Sigmoid colon (tissue), 6 donors: ENCODE measurements at regions not wholly inside any gene's neighbourhood (a gene's known extent, or its start where the extent isn't known, plus 50 kb on each side); places are given as distances from the start of the nearest gene placed in this dataset.

Experiments
- DNase-seq: peaks from one replicate; pipeline ENCODE4 v3.0.0-alpha.2; 2019
- H3K27ac ChIP-seq, 4 donors: fragments of 200-600 bp; sonication (generic); one replicate each; pipeline ENCODE4 v1.5.1; 2016 to 2019; ENCODE audit warnings: mild to moderate bottlenecking in 1 of 4
- H3K27me3 ChIP-seq, 3 donors: fragments of 200-600 bp; sonication (generic); one replicate each; pipeline ENCODE4 v1.5.1; 2019; ENCODE audit warnings: mild to moderate bottlenecking in 1 of 3
- H3K36me3 ChIP-seq, 4 donors: fragments of 200-600 bp; sonication (generic); one replicate each; pipeline ENCODE4 v1.5.1; 2016 to 2019
- H3K4me1 ChIP-seq, 4 donors: fragments of 200-600 bp; sonication (generic); one replicate each; pipeline ENCODE4 v1.5.1; 2017 to 2019
- H3K4me3 ChIP-seq, 4 donors: fragments of 200-600 bp; sonication (generic); one replicate each; pipeline ENCODE4 v1.5.1; 2017 to 2019; ENCODE audit warnings: mild to moderate bottlenecking in 2 of 4, moderate library complexity in 1 of 4
- H3K9me3 ChIP-seq, 4 donors: fragments of 200-600 bp in 3 of 4; sonication (generic) in 3 of 4; one replicate each; pipeline versions ENCODE4 v1.5.1 to v1.6.1; 2013 to 2019
- EP300 ChIP-seq, 4 donors: sonication (generic); formaldehyde crosslinking; IDR thresholded peaks; one replicate each; pipeline ENCODE4 v1.6.1; 2017; ENCODE audit warnings: antibody characterized with exemption in 4 of 4
- POLR2A ChIP-seq, 2 donors: fragments of 450-650 bp; IDR thresholded peaks; one replicate each; pipeline ENCODE4 v1.6.1; 2016; ENCODE audit warnings: antibody characterized with exemption in 2 of 2, mild to moderate bottlenecking in 2 of 2, moderate library complexity in 2 of 2
- POLR2AphosphoS5 ChIP-seq, 4 donors: sonication (generic); formaldehyde crosslinking; IDR thresholded peaks; one replicate each; pipeline ENCODE4 v1.6.1; 2017; ENCODE audit warnings: antibody characterized with exemption in 4 of 4
- WGBS, 2 donors: extraction: QIAGEN DNeasy Blood & Tissue Kit; methylation state at CpG; one replicate each; pipeline ENCODE4 v1.1.7; 2013; 5-methylcytosine and 5-hydroxymethylcytosine counted together
- intact Hi-C: fragments of 100-400 bp; cut with DNase I; formaldehyde crosslinking; loops from one replicate; pipeline ENCODE4 v1.15.1; 2023
- TF ChIP-seq, protein P1 (sequence below), 4 experiments: fragments of 450-650 bp in 3 of 4; fragments of 200-600 bp in 1 of 4; IDR thresholded peaks; one replicate each; pipeline ENCODE4 v1.5.1; 2016 to 2019; ENCODE audit warnings: antibody characterized with exemption in 4 of 4, mild to moderate bottlenecking in 3 of 4, moderate library complexity in 2 of 4
- donor health status: healthy with polysubstance abuse.
- donor health status: healthy.

- intact Hi-C loops, result no loop called here
- Histone ChIP-seq H3K36me3 (no peaks in the 10 kb centered on the region), H3K9me3 (no peaks in the 10 kb centered on the region), H3K27me3 (no peaks in the 10 kb centered on the region), H3K4me1 (peaks cover 0 to 12% (median 0%) of the 10 kb centered on the region in 4 donors), H3K4me3 (no peak overlapping the region), H3K27ac (no peak overlapping the region)
- TF ChIP-seq, protein P1, sequence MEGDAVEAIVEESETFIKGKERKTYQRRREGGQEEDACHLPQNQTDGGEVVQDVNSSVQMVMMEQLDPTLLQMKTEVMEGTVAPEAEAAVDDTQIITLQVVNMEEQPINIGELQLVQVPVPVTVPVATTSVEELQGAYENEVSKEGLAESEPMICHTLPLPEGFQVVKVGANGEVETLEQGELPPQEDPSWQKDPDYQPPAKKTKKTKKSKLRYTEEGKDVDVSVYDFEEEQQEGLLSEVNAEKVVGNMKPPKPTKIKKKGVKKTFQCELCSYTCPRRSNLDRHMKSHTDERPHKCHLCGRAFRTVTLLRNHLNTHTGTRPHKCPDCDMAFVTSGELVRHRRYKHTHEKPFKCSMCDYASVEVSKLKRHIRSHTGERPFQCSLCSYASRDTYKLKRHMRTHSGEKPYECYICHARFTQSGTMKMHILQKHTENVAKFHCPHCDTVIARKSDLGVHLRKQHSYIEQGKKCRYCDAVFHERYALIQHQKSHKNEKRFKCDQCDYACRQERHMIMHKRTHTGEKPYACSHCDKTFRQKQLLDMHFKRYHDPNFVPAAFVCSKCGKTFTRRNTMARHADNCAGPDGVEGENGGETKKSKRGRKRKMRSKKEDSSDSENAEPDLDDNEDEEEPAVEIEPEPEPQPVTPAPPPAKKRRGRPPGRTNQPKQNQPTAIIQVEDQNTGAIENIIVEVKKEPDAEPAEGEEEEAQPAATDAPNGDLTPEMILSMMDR (IDR thresholded peaks at IDR 0.05), result no peak
- TF ChIP-seq EP300 (IDR thresholded peaks at IDR 0.05) (no peak), POLR2AphosphoS5 (IDR thresholded peaks at IDR 0.05) (no peak), POLR2A (IDR thresholded peaks at IDR 0.05) (no peak)
- DNase-seq, result no peak
- WGBS, 2 donors, result 56 to 64% methylated on average over 1 of the region's 1 CpG
These were observed 90.5 kb upstream of the ANKRD50 start for GRCh38 chr4:124803026-124803425.

DNA sequence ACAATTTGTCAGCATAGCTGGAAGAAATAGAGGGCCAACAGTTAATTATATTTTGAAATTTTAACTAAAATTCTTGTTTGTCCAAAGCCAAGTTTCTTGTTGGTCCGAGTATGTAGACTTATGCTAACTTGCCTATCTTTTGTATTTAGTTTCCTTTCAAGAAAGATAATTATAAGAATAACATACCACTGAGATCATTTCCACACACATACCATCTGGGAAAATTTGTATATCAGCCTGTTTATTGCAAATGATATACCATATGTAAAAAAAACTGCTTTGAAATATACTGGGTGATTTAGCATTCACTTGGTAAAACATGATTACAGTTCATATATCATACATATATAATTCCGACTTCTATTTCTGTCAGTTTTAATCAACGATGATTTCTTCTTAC is 84.7 kb upstream of the ANKRD50 start:
- no peaks in the 10 kb centered on the region for H3K27me3 ChIP-seq
- TF ChIP-seq POLR2AphosphoS5 (IDR thresholded peaks at IDR 0.05), result no peak
- no peak for TF ChIP-seq EP300 (IDR thresholded peaks at IDR 0.05)
- no peak for TF ChIP-seq POLR2A (IDR thresholded peaks at IDR 0.05)
- TF ChIP-seq, protein P1 (IDR thresholded peaks at IDR 0.05), result no peak
- no peak overlapping the region for H3K4me3 ChIP-seq
- intact Hi-C loops, result no loop called here
- DNase-seq, result no peak
- WGBS, 2 donors, result 82 to 84% methylated on average over 3 of the region's 3 CpGs
- H3K27ac ChIP-seq, result no peak overlapping the region
- H3K9me3 ChIP-seq, result no peaks in the 10 kb centered on the region
- H3K4me1 ChIP-seq, result no peaks in the 10 kb centered on the region
- H3K36me3 ChIP-seq, result no peaks in the 10 kb centered on the region

GRCh38 chr4:124790471-124790870 is 77.9 kb upstream of the ANKRD50 start:
- Histone ChIP-seq H3K27me3 (no peaks in the 10 kb centered on the region), H3K36me3 (no peaks in the 10 kb centered on the region), H3K4me3 (no peak overlapping the region), H3K9me3 (no peaks in the 10 kb centered on the region), H3K27ac (no peak overlapping the region), H3K4me1 (no peaks in the 10 kb centered on the region)
- intact Hi-C loops, result no loop called here
- no peak for DNase-seq
- TF ChIP-seq, protein P1 (IDR thresholded peaks at IDR 0.05), result no peak
- TF ChIP-seq POLR2A (IDR thresholded peaks at IDR 0.05) (no peak), EP300 (IDR thresholded peaks at IDR 0.05) (no peak), POLR2AphosphoS5 (IDR thresholded peaks at IDR 0.05) (no peak)

GRCh38 chr4:124786634-124787033 is 74.1 kb upstream of the ANKRD50 start:
- no peak overlapping the region for H3K4me3 ChIP-seq
- WGBS, 2 donors, result 79 to 90% methylated on average over 2 of the region's 2 CpGs
- intact Hi-C loops, result no loop called here
- no peaks in the 10 kb centered on the region for H3K9me3 ChIP-seq
- H3K27ac ChIP-seq, result no peak overlapping the region
- H3K36me3 ChIP-seq, result no peaks in the 10 kb centered on the region
- H3K27me3 ChIP-seq, result no peaks in the 10 kb centered on the region
- DNase-seq, result no peak
- no peaks in the 10 kb centered on the region for H3K4me1 ChIP-seq
- TF ChIP-seq POLR2AphosphoS5 (IDR thresholded peaks at IDR 0.05) (no peak), POLR2A (IDR thresholded peaks at IDR 0.05) (no peak), EP300 (IDR thresholded peaks at IDR 0.05) (no peak)
- TF ChIP-seq, protein P1 (IDR thresholded peaks at IDR 0.05), result no peak

DNA sequence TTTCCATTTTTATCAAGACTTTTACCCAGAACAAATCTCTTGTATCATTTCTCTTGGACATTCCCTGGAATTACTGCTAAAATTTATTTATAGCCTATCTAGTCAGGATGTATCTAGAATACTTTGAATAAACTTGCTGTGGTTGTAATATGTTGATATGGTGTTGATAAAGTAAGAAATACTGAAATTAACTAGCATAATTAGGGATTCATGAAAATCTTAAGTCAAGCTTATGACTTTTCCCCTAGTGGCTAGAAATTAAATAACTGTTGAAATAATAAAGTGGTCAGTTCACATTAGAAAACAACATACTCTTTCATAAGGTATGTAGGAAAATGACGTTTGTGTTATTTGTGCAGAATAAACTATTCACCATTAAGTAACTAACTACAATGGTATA is 73.1 kb upstream of the ANKRD50 start:
- no peaks in the 10 kb centered on the region for H3K4me1 ChIP-seq
- no peak for DNase-seq
- TF ChIP-seq EP300 (IDR thresholded peaks at IDR 0.05) (no peak), POLR2A (IDR thresholded peaks at IDR 0.05) (no peak), POLR2AphosphoS5 (IDR thresholded peaks at IDR 0.05) (no peak)
- TF ChIP-seq, protein P1 (IDR thresholded peaks at IDR 0.05), result no peak
- 27 to 65% methylated on average over 1 of the region's 1 CpG for WGBS, 2 donors
- no peaks in the 10 kb centered on the region for H3K9me3 ChIP-seq
- no peak overlapping the region for H3K4me3 ChIP-seq
- no peaks in the 10 kb centered on the region for H3K36me3 ChIP-seq
- H3K27ac ChIP-seq, result no peak overlapping the region
- H3K27me3 ChIP-seq, result no peaks in the 10 kb centered on the region
- intact Hi-C loops, result no loop called here
